H1 (cell line): ENCODE measurements at regions not wholly inside any gene's neighbourhood (a gene's known extent, or its start where the extent isn't known, plus 50 kb on each side); places are given as distances from the start of the nearest gene placed in this dataset.
"Not testable (repeated sequence)": the region's sequence is repeated elsewhere in the genome, so short reads cannot be mapped to it uniquely, and the experiment has no call there.

Experiments
- CTCF ChIA-PET: fragments of 300-600 bp; sonication (Branson Sonifier 250); formaldehyde crosslinking; loops from one replicate; lab custom pipeline; 2021; ENCODE audit not compliant: partially characterized antibody; lab: Charles Lee
- POLR2A ChIA-PET: fragments of 300-600 bp; sonication (Branson Sonifier 250); formaldehyde crosslinking; loops from one replicate; lab custom pipeline; 2021; ENCODE audit warnings: inconsistent platforms; ENCODE audit not compliant: partially characterized antibody; lab: Charles Lee
- DNase-seq, 2 experiments: peaks; one replicate each; pipeline versions ENCODE4 v3.0.0 to v3.0.0-alpha.2; 2010 to 2022; ENCODE audit warnings: low spot score in 2 of 2, low read depth in 1 of 2, mixed read lengths in 1 of 2
- FAIRE-seq: peaks from 2 replicates; lab custom pipeline; 2011; peaks lifted over from hg19 to GRCh38; lab: Jason Lieb, UNC
- H2AFZ ChIP-seq: 2 replicates; pipeline ENCODE4 v1.8.1; 2012; ENCODE audit warnings: low read length, inconsistent platforms
- H2AK5ac ChIP-seq: 2 replicates; pipeline ENCODE4 v1.6.1; 2013; ENCODE audit warnings: low read depth, low read length
- H2BK120ac ChIP-seq: replicated peaks from 2 replicates; pipeline ENCODE3; 2013; ENCODE audit warnings: low read depth, low read length, inconsistent platforms
- H2BK12ac ChIP-seq: 2 replicates; pipeline ENCODE4 v1.6.1; 2013; ENCODE audit warnings: low read depth, low read length
- H2BK15ac ChIP-seq: 2 replicates; pipeline ENCODE4 v1.6.1; 2013; ENCODE audit warnings: low read length
- H2BK20ac ChIP-seq: 2 replicates; pipeline ENCODE4 v1.6.1; 2013; ENCODE audit warnings: low read length
- H2BK5ac ChIP-seq: 2 replicates; pipeline ENCODE4 v1.6.1; 2013; ENCODE audit warnings: low read depth, low read length
- H3K14ac ChIP-seq: 2 replicates; pipeline ENCODE4 v1.6.1; 2013; ENCODE audit warnings: inconsistent platforms; ENCODE audit not compliant: insufficient read length
- H3K18ac ChIP-seq: 2 replicates; pipeline ENCODE4 v1.6.1; 2013; ENCODE audit warnings: low read length; ENCODE audit errors: extremely low read depth
- H3K23ac ChIP-seq: 2 replicates; pipeline ENCODE4 v1.6.1; 2013; ENCODE audit warnings: inconsistent platforms; ENCODE audit not compliant: insufficient read length
- H3K23me2 ChIP-seq: 2 replicates; pipeline ENCODE4 v1.6.1; 2013; ENCODE audit warnings: low read depth, low read length
- H3K27ac ChIP-seq: 2 replicates; pipeline ENCODE4 v1.6.1; 2011; ENCODE audit warnings: low read depth, low read length, inconsistent platforms
- H3K27me3 ChIP-seq, 4 experiments: replicated peaks in 1 of 4; 1 replicate in 1 of 4; 2 replicates in 3 of 4; pipeline versions ENCODE4 v1.6.1 to v1.8.1; 2011 to 2013; ENCODE audit warnings: low read length in 3 of 4, mild to moderate bottlenecking in 3 of 4, inconsistent platforms in 2 of 4, mixed read lengths in 2 of 4, moderate library complexity in 1 of 4; ENCODE audit not compliant: control insufficient read depth in 3 of 4, insufficient read depth in 3 of 4; ENCODE audit errors: extremely low read depth in 1 of 4
- H3K36me3 ChIP-seq, 4 experiments: 2 replicates each; pipeline versions ENCODE4 v1.6.1 to v1.8.1; 2011 to 2013; ENCODE audit warnings: mild to moderate bottlenecking in 4 of 4, low read length in 3 of 4, moderate library complexity in 2 of 4, control low read depth in 1 of 4, inconsistent platforms in 1 of 4; ENCODE audit not compliant: insufficient read depth in 4 of 4, control insufficient read depth in 2 of 4
- H3K4ac ChIP-seq: replicated peaks from 2 replicates; pipeline ENCODE3; 2013; ENCODE audit warnings: low read length, low read depth, mixed read lengths, inconsistent platforms; ENCODE audit not compliant: insufficient read length
- H3K4me1 ChIP-seq, 4 experiments: replicated peaks in 1 of 4; 1 replicate in 1 of 4; 2 replicates in 3 of 4; pipeline versions ENCODE4 v1.6.1 to v1.8.1; 2011 to 2013; ENCODE audit warnings: low read length in 3 of 4, inconsistent platforms in 2 of 4, mixed read lengths in 1 of 4; ENCODE audit not compliant: insufficient read depth in 4 of 4, control insufficient read depth in 3 of 4
- H3K4me2 ChIP-seq, 2 experiments: 2 replicates each; pipeline versions ENCODE4 v1.6.1 to v1.8.1; 2011 to 2013; ENCODE audit warnings: low read depth in 2 of 2, low read length in 2 of 2, control low read depth in 1 of 2, inconsistent platforms in 1 of 2, mild to moderate bottlenecking in 1 of 2; ENCODE audit not compliant: insufficient read depth in 1 of 2
- H3K4me3 ChIP-seq, 4 experiments: fragments of 200-600, 300-600 bp in 1 of 4; sonication (generic), shearing (Covaris generic), sonication (Bioruptor Twin) in 1 of 4; 2 replicates each; pipeline versions ENCODE4 v1.5.1 to v1.8.1; 2011 to 2016; ENCODE audit warnings: low read length in 4 of 4, low read depth in 3 of 4, control low read depth in 2 of 4, inconsistent platforms in 2 of 4, mild to moderate bottlenecking in 2 of 4, mixed read lengths in 1 of 4, moderate library complexity in 1 of 4; ENCODE audit not compliant: insufficient read depth in 2 of 4; ENCODE audit errors: extremely low read depth in 1 of 4
- H3K56ac ChIP-seq: replicated peaks from 2 replicates; pipeline ENCODE3; 2013; ENCODE audit warnings: low read depth, mild to moderate bottlenecking, mixed read lengths, low read length, inconsistent platforms; ENCODE audit not compliant: insufficient read length
- H3K79me1 ChIP-seq: 2 replicates; pipeline ENCODE4 v1.6.1; 2013; ENCODE audit warnings: low read depth, low read length, control low read depth
- H3K79me2 ChIP-seq, 2 experiments: 2 replicates each; pipeline versions ENCODE4 v1.6.1 to v1.8.1; 2012 to 2013; ENCODE audit warnings: low read length in 2 of 2, mild to moderate bottlenecking in 2 of 2, inconsistent platforms in 1 of 2; ENCODE audit not compliant: insufficient read depth in 2 of 2, control insufficient read depth in 1 of 2
- H3K9ac ChIP-seq, 4 experiments: replicated peaks in 1 of 4; 1 replicate in 1 of 4; 2 replicates in 3 of 4; pipeline versions ENCODE4 v1.6.1 to v1.8.1; 2011 to 2013; ENCODE audit warnings: low read depth in 3 of 4, low read length in 3 of 4, control low read depth in 2 of 4, mild to moderate bottlenecking in 2 of 4, moderate library complexity in 2 of 4, inconsistent platforms in 1 of 4; ENCODE audit errors: extremely low read depth in 1 of 4
- H3K9me3 ChIP-seq, 2 experiments: 2 replicates each; pipeline versions ENCODE4 v1.6.1 to v1.8.1; 2012 to 2013; ENCODE audit warnings: mild to moderate bottlenecking in 2 of 2, moderate library complexity in 2 of 2, control low read depth in 1 of 2, inconsistent platforms in 1 of 2, low read depth in 1 of 2, low read length in 1 of 2, mixed read lengths in 1 of 2; ENCODE audit not compliant: insufficient read depth in 2 of 2
- H4K20me1 ChIP-seq, 2 experiments: replicated peaks in 1 of 2; 2 replicates each; pipeline versions ENCODE3 to v1.8.1; 2011 to 2013; ENCODE audit warnings: inconsistent platforms in 2 of 2, low read length in 2 of 2, mild to moderate bottlenecking in 1 of 2; ENCODE audit not compliant: insufficient read depth in 2 of 2, control insufficient read depth in 1 of 2
- H4K5ac ChIP-seq: 2 replicates; pipeline ENCODE4 v1.6.1; 2013; ENCODE audit warnings: low read length, low read depth, mixed read lengths, inconsistent platforms; ENCODE audit not compliant: insufficient read length
- H4K8ac ChIP-seq: 2 replicates; pipeline ENCODE4 v1.8.0; 2013; ENCODE audit warnings: mild to moderate bottlenecking, moderate library complexity, low read length, inconsistent platforms; ENCODE audit not compliant: insufficient read depth; ENCODE audit errors: extremely low read depth
- H4K91ac ChIP-seq: replicated peaks from 2 replicates; pipeline ENCODE3; 2013; ENCODE audit warnings: low read length, mixed read lengths, inconsistent platforms; ENCODE audit not compliant: insufficient read length
- WGBS, 2 experiments: shearing (Covaris generic) in 1 of 2; methylation state at CpG; one replicate each; pipeline versions ENCODE4 v1.1.6 to v1.1.7; 2013 to 2015; ENCODE audit warnings: low lambda C conversion rate in 2 of 2, mixed read lengths in 2 of 2, inconsistent platforms in 1 of 2, low coverage in 1 of 2, missing lambda C conversion rate in 1 of 2; ENCODE audit not compliant: insufficient replicate concordance in 2 of 2, insufficient coverage in 1 of 2, insufficient read length in 1 of 2; ENCODE audit errors: extremely low coverage in 1 of 2, missing lambda C conversion rate in 1 of 2; 5-methylcytosine and 5-hydroxymethylcytosine counted together

DNA sequence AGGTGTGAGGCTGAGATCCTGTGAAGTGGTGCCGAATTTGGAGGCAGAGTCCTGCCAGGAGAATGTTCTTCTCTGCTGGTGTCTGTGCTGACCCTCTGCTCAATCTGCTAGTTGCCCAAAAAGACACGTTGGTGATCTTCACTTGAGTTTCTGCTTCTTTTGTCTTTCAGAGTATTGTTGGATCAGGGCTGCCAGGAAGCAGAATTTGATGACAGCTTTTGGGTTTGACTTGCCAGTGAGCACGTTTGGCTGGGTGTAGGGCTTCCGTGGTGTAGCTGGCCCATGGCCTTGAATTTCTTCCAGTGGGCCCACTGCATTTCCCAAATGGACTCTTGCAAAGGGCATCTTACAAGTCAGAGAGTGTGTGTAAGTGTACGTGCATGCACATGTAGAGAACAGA, 183.9 kb upstream of the IRF2BP2 start:
- H4K91ac ChIP-seq, H2AK5ac ChIP-seq, H3K14ac ChIP-seq, H3K9ac ChIP-seq, H3K27me3 ChIP-seq, H4K5ac ChIP-seq, H3K4me3 ChIP-seq, H3K4me1 ChIP-seq, DNase-seq, H3K79me1 ChIP-seq, H3K36me3 ChIP-seq, H2BK120ac ChIP-seq, H3K4ac ChIP-seq, H2BK20ac ChIP-seq, H4K20me1 ChIP-seq, H2BK12ac ChIP-seq, H4K8ac ChIP-seq, CTCF ChIA-PET, H3K23me2 ChIP-seq, H3K56ac ChIP-seq, H3K9me3 ChIP-seq, FAIRE-seq, H2BK5ac ChIP-seq, H2AFZ ChIP-seq, POLR2A ChIA-PET, H3K4me2 ChIP-seq, H3K79me2 ChIP-seq, H3K23ac ChIP-seq, H3K18ac ChIP-seq, H3K27ac ChIP-seq, H2BK15ac ChIP-seq: not testable (repeated sequence)
- WGBS, 2 experiments: 93% methylated on average over 3 of the region's 5 CpGs; no CpG with 5 or more reads in 1 of the 2 experiments

DNA sequence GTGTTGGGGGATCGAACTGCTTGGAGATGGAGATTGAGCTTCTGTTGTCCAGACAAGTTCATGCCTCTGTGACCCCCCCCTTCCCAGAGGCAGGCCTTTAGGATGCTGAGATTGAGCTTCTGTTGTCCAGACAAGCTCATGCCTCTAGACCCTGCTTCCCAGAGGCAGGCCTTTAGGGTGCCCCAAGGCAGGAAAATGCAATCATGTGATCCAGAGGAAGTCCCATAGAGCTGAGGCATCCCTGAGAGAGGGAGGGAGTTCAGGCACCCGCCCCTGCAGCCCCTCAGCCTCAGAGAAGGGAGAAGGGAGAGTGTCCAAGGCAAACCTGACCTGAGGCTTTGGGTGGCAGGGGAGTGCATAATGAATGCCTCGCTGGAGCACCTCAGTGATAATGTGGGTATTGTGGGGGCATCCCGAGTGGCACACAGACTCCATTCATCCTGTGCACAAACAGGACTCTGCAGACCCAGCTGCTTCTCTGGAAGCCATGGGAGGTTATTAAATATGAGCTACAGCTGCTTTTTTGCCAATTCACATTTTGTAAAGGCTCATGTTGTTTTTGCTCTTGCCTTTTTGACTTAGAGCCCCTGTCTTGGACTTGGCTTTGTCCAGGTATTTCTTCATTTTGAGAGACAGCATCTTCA, 182.4 kb upstream of the IRF2BP2 start:
- H3K4me3 ChIP-seq, H3K9me3 ChIP-seq, H3K4me1 ChIP-seq, H2BK15ac ChIP-seq, CTCF ChIA-PET, H2AFZ ChIP-seq, H3K27ac ChIP-seq, H3K56ac ChIP-seq, H3K79me2 ChIP-seq, H3K4me2 ChIP-seq, H2BK5ac ChIP-seq, H3K79me1 ChIP-seq, H4K91ac ChIP-seq, H4K20me1 ChIP-seq, POLR2A ChIA-PET, H2BK20ac ChIP-seq, H3K27me3 ChIP-seq, H2BK120ac ChIP-seq, FAIRE-seq, H4K5ac ChIP-seq, H3K4ac ChIP-seq, H3K23me2 ChIP-seq, H2AK5ac ChIP-seq, H3K36me3 ChIP-seq, H3K18ac ChIP-seq, H3K23ac ChIP-seq, H3K14ac ChIP-seq, H4K8ac ChIP-seq, H3K9ac ChIP-seq, H2BK12ac ChIP-seq, DNase-seq: not testable (repeated sequence)
- WGBS, 2 experiments: 82% methylated on average over 3 of the region's 4 CpGs; no CpG with 5 or more reads in 1 of the 2 experiments
